Stomach smooth muscle (tissue), 2 donors: ENCODE measurements at regions not wholly inside any gene's neighbourhood (a gene's known extent, or its start where the extent isn't known, plus 50 kb on each side); places are given as distances from the start of the nearest gene placed in this dataset.

Experiments
- H3K27ac ChIP-seq: one replicate; pipeline ENCODE4 v1.7.0; 2013; ENCODE audit warnings: mild to moderate bottlenecking, low read length, inconsistent platforms
- H3K27me3 ChIP-seq, 2 donors: one replicate each; pipeline ENCODE4 v1.7.0; 2013; ENCODE audit warnings: low read length in 2 of 2; ENCODE audit not compliant: insufficient read depth in 2 of 2, control insufficient read depth in 1 of 2
- H3K36me3 ChIP-seq, 2 donors: one replicate each; pipeline ENCODE4 v1.7.0; 2013; ENCODE audit warnings: low read length in 2 of 2; ENCODE audit not compliant: control insufficient read depth in 2 of 2, insufficient read depth in 2 of 2
- H3K4me1 ChIP-seq: one replicate; pipeline ENCODE4 v1.7.0; 2013; ENCODE audit warnings: low read length; ENCODE audit not compliant: control insufficient read depth, insufficient read depth
- H3K4me3 ChIP-seq, 2 donors: one replicate each; pipeline ENCODE4 v1.7.0; 2013; ENCODE audit warnings: low read length in 2 of 2
- H3K9ac ChIP-seq, 2 donors: one replicate each; pipeline ENCODE4 v1.7.0; 2013; ENCODE audit warnings: low read length in 2 of 2, mild to moderate bottlenecking in 1 of 2
- H3K9me3 ChIP-seq, 2 donors: one replicate each; pipeline ENCODE4 v1.7.0; 2013; ENCODE audit warnings: low read length in 2 of 2; ENCODE audit not compliant: control insufficient read depth in 2 of 2
- donor health status: healthy.
- donor health status: Pancreatic carcinoma.

DNA sequence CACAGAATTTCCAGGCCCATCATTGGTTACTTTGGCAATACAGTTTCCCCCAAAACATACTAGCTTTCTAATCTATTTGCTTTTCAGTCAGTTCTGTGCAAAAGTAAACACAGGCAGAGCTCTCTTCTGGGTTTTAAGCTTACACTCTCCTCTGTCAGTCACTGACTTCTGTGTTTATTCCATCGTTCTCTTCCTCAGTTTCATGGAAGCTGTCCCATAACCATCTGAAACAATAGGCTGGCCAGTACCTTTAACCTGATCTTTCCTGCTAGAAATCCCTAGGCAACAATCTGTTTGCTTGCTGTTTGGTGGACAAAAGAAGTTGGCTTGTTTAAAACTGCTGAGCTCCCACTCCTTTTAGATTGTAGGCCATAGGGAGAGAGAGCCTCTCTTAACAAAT, 431.5 kb downstream of the HACE1 start:
- Histone ChIP-seq H3K27ac (no peak overlapping the region), H3K27me3 (no peaks in the 10 kb centered on the region), H3K9ac (no peak overlapping the region), H3K9me3 (no peaks in the 10 kb centered on the region), H3K4me3 (no peak overlapping the region), H3K4me1 (no peaks in the 10 kb centered on the region), H3K36me3 (no peaks in the 10 kb centered on the region)

DNA sequence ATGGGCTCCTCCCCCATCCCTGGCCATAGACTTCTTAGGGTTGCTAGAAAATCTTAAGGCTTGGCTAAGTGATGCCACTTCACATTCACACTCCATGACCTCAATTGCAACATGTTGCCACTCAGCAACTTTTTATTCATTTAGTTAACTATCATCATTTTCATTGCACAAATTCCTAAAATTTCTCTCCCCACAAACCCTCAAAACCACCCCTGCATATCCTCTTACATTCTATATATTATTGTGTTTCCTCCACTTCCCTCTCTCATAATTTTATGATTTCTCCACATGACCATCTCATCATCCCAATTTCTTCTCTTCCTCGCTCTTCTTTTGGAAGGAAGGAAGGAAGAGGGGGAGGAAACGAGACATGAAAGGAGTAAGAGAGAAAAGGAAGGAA, 436.0 kb downstream of the HACE1 start:
- no peaks in the 10 kb centered on the region for H3K36me3 ChIP-seq
- H3K9ac ChIP-seq: no peak overlapping the region
- H3K27ac ChIP-seq: no peak overlapping the region
- H3K4me1 ChIP-seq: no peaks in the 10 kb centered on the region
- no peaks in the 10 kb centered on the region for H3K9me3 ChIP-seq
- H3K4me3 ChIP-seq: no peak overlapping the region
- H3K27me3 ChIP-seq: no peaks in the 10 kb centered on the region

- Histone ChIP-seq H3K9ac (no peak overlapping the region), H3K9me3 (no peaks in the 10 kb centered on the region), H3K4me3 (no peak overlapping the region), H3K36me3 (no peaks in the 10 kb centered on the region), H3K27me3 (no peaks in the 10 kb centered on the region), H3K27ac (no peak overlapping the region), H3K4me1 (no peaks in the 10 kb centered on the region)
These were observed 438.1 kb downstream of the HACE1 start for GRCh38 chr6:104421650-104422049.

DNA sequence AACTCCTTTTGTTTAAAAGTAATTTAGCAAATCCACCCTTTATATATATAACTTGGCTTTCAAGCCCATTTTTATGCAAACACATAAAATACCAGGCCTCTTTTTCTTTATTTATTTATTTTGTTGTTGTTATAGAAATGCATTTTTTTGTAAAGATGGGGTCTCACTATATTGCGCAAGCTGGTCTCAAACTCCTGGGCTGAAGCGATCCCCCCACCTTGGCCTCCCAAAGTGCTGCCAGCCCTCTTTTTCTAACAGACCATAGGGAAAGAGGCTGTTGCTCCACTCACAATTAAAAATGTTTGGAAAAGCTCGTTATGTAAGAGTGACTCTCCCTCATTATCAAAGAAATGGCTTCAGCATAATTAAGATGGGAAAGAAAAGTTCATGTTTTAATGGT, 440.9 kb downstream of the HACE1 start:
- Histone ChIP-seq H3K9ac (no peak overlapping the region), H3K27ac (no peak overlapping the region), H3K27me3 (no peaks in the 10 kb centered on the region), H3K9me3 (no peaks in the 10 kb centered on the region), H3K36me3 (no peaks in the 10 kb centered on the region), H3K4me1 (no peaks in the 10 kb centered on the region), H3K4me3 (no peak overlapping the region)

DNA sequence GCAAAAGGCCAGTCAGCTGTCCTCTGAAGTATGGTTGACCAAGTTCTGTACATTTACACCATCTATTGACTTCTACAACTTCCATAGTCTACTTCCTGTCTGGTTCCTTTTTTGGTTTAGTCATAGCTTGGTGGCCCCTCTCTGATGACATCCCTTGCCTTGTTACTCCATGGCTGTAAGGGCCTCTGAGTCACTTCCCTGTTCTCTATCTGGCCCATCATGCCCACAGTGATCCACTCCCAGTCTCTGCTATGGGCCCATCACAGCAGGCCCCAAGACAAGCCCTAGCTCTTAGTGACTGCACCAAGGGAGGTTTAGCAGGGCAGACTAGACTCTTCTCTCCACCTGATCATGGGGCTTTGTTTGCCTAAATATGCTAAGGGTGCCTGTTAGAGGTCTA, 441.6 kb downstream of the HACE1 start:
- Histone ChIP-seq H3K4me3 (no peak overlapping the region), H3K27me3 (no peaks in the 10 kb centered on the region), H3K9me3 (no peaks in the 10 kb centered on the region), H3K27ac (no peak overlapping the region), H3K4me1 (no peaks in the 10 kb centered on the region), H3K36me3 (no peaks in the 10 kb centered on the region), H3K9ac (no peak overlapping the region)

DNA sequence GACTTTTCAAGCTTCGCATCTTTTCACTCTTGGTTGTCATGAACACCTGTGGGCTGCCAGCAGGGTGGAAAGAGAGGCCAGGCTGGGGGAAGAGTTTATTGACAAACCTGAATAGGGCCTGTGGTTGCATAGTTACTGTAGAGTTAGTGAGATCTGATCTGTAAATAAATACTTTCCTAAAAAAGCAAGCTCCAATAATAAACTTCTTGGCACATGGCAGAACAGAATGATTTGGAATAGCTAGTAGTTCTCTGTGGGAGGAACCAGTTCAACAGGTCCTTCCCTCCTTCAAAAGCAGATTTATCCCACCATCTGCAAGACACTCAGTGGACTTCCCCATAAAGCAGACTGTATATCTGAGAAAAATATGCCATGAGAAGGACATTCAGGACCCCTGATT, 445.0 kb downstream of the HACE1 start:
- Histone ChIP-seq H3K27ac (no peak overlapping the region), H3K36me3 (no peaks in the 10 kb centered on the region), H3K27me3 (no peaks in the 10 kb centered on the region), H3K4me1 (no peaks in the 10 kb centered on the region), H3K9me3 (no peaks in the 10 kb centered on the region), H3K4me3 (no peak overlapping the region), H3K9ac (no peak overlapping the region)

GRCh38 chr6:104413767-104414166, 446.0 kb downstream of the HACE1 start:
- H3K4me1 ChIP-seq: no peaks in the 10 kb centered on the region
- no peaks in the 10 kb centered on the region for H3K9me3 ChIP-seq
- H3K9ac ChIP-seq: no peak overlapping the region
- no peaks in the 10 kb centered on the region for H3K27me3 ChIP-seq
- H3K36me3 ChIP-seq: no peaks in the 10 kb centered on the region
- no peak overlapping the region for H3K4me3 ChIP-seq
- H3K27ac ChIP-seq: no peak overlapping the region

GRCh38 chr6:104411302-104411701, 448.4 kb downstream of the HACE1 start:
- Histone ChIP-seq H3K9me3 (no peaks in the 10 kb centered on the region), H3K36me3 (no peaks in the 10 kb centered on the region), H3K4me3 (no peak overlapping the region), H3K9ac (no peak overlapping the region), H3K4me1 (no peaks in the 10 kb centered on the region), H3K27ac (no peak overlapping the region), H3K27me3 (no peaks in the 10 kb centered on the region)

GRCh38 chr6:104409913-104410312, 449.8 kb downstream of the HACE1 start:
- no peaks in the 10 kb centered on the region for H3K36me3 ChIP-seq
- no peak overlapping the region for H3K9ac ChIP-seq
- no peak overlapping the region for H3K4me3 ChIP-seq
- H3K27ac ChIP-seq: no peak overlapping the region
- no peaks in the 10 kb centered on the region for H3K9me3 ChIP-seq
- no peaks in the 10 kb centered on the region for H3K4me1 ChIP-seq
- no peaks in the 10 kb centered on the region for H3K27me3 ChIP-seq

GRCh38 chr6:104407957-104408356, 451.8 kb downstream of the HACE1 start:
- no peak overlapping the region for H3K9ac ChIP-seq
- H3K4me1 ChIP-seq: no peaks in the 10 kb centered on the region
- H3K9me3 ChIP-seq: no peaks in the 10 kb centered on the region
- H3K4me3 ChIP-seq: no peak overlapping the region
- no peaks in the 10 kb centered on the region for H3K36me3 ChIP-seq
- H3K27ac ChIP-seq: no peak overlapping the region
- no peaks in the 10 kb centered on the region for H3K27me3 ChIP-seq

- H3K4me1 ChIP-seq: no peaks in the 10 kb centered on the region
- H3K9me3 ChIP-seq: no peaks in the 10 kb centered on the region
- H3K27ac ChIP-seq: no peak overlapping the region
- no peaks in the 10 kb centered on the region for H3K27me3 ChIP-seq
- no peak overlapping the region for H3K4me3 ChIP-seq
- H3K9ac ChIP-seq: no peak overlapping the region
- no peaks in the 10 kb centered on the region for H3K36me3 ChIP-seq
These were observed 455.3 kb downstream of the HACE1 start for GRCh38 chr6:104404377-104404776.

- no peaks in the 10 kb centered on the region for H3K4me1 ChIP-seq
- H3K36me3 ChIP-seq: no peaks in the 10 kb centered on the region
- no peak overlapping the region for H3K4me3 ChIP-seq
- H3K9me3 ChIP-seq: no peaks in the 10 kb centered on the region
- no peak overlapping the region for H3K27ac ChIP-seq
- H3K9ac ChIP-seq: no peak overlapping the region
- H3K27me3 ChIP-seq: no peaks in the 10 kb centered on the region
These were observed 457.1 kb downstream of the HACE1 start for GRCh38 chr6:104402572-104402971.
